ENCODE measurements at regions not wholly inside any gene's neighbourhood (a gene's known extent, or its start where the extent isn't known, plus 50 kb on each side); places are given as distances from the start of the nearest gene placed in this dataset.

DNA sequence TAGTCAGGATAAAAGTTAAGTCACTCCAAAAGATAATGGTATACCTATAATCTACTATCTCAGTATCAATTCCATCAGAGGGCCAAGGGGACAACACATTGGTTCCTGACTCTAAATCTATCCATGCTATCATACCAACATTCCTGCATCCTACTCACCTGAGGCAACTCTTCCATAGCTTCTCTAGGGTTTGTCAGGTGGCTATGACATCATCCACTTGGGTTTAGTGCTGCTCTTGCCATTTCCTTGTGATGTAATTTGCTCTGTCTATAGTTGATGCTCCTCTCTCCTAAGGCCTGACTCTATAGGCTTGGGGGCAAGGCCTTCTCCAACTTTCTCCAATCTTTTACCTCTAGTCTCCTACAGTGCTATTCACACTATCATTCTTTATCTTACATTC, 139.9 kb upstream of the FSHR start:
- H3K4me3 Mint-ChIP-seq, result no peak overlapping the region
- no peaks in the 10 kb centered on the region for H3K27me3 Mint-ChIP-seq
- no peak overlapping the region for H3K27ac Mint-ChIP-seq

DNA sequence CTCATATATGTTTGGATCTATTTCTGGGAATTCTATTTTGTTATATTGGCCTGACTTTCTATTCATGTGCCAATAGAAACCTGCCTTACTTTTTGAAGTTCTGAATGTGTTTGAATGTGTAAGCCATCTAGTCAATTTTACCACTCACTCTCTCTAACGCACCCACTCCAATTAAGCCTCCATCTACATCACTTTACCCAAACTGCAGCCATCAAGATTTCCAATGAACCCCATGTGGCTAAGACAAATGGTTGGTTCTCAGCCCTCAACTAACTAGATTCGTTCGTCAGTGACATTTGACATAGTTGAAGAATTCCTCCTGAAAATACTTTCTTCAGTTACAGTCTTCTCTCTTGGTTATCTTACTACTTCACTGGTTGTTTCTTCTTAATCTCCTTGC, 137.3 kb upstream of the FSHR start:
- Mint-ChIP-seq H3K9me3 (peaks cover 9 to 11% of the 10 kb centered on the region in 2 donors), H3K27ac (no peak overlapping the region), H3K4me1 (no peaks in the 10 kb centered on the region), H3K27me3 (no peaks in the 10 kb centered on the region), H3K4me3 (no peak overlapping the region)
- DNase-seq (no peak), ATAC-seq (no peak)

More for the DNA sequence above, 139.9 kb upstream of the FSHR start:
- Mint-ChIP-seq H3K4me1 (no peaks in the 10 kb centered on the region), H3K9me3 (peaks cover 10 to 12% of the 10 kb centered on the region in 2 donors)
- DNase-seq (no peak), ATAC-seq (no peak)

DNA sequence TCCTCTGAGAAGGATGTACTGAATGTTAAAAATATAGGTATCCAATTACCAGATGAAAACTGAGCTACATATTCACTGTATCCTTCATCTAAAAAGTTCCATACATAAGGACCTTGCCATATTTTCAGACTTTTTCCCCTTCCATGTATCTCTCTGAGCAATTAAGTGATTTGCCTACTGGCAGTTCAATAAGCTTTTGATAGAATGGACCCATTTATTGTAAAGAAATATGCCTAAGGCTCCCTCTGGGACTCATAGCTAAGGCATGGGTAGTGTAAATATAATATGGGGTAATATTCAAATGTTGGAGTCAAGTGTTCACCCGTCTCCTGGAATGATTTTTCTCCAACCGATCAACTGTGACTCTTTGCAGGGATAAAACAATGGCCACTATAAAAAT, 135.4 kb upstream of the FSHR start:
- no peak for DNase-seq
- Mint-ChIP-seq H3K4me3 (no peak overlapping the region), H3K4me1 (no peaks in the 10 kb centered on the region), H3K27ac (no peak overlapping the region), H3K27me3 (no peaks in the 10 kb centered on the region), H3K9me3 (peaks cover 11 to 19% of the 10 kb centered on the region in 2 donors)
- ATAC-seq, result no peak

DNA sequence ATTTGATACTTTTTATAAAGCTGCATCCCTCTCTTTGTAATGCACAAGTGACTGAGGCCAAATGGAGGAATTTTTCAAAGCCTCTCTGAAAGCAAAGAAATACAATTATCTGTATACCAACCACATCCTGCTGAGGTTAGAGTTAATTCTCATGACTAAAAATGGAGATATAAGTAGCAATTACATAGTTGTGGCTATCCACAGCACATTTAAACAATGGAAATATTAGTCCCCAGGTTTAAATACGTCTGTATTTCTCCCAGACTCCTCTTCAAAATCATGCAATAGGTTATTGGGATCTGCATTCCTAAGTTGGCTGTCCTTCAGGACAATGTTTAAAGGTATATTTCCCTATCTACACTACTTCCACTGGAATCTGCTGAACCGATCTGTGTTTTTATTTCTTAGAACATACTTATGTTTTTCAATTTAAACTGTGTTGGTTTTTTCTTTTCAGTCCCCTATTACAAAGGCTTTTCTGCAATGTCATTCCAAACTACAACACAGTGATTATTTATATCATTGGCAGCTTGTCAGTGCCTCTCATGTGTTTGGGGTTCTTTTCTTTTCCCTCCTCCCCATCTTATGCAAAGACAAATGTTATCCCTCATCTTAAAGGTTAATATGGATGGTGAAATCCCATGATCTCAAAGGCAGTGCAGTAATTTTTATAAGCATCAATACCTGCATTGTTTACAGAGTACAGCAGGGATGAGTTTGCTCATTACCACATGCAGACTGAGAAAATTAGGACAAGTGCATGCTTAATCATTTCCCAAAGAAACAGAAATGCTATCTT, 134.8 kb upstream of the FSHR start:
- H3K4me1 Mint-ChIP-seq, result no peaks in the 10 kb centered on the region
- H3K27me3 Mint-ChIP-seq, result no peaks in the 10 kb centered on the region
- H3K9me3 Mint-ChIP-seq, result peaks cover 11 to 19% of the 10 kb centered on the region in 2 donors
- no peak overlapping the region for H3K27ac Mint-ChIP-seq
- H3K4me3 Mint-ChIP-seq, result no peak overlapping the region
- no peak for DNase-seq
- no peak for ATAC-seq

DNA sequence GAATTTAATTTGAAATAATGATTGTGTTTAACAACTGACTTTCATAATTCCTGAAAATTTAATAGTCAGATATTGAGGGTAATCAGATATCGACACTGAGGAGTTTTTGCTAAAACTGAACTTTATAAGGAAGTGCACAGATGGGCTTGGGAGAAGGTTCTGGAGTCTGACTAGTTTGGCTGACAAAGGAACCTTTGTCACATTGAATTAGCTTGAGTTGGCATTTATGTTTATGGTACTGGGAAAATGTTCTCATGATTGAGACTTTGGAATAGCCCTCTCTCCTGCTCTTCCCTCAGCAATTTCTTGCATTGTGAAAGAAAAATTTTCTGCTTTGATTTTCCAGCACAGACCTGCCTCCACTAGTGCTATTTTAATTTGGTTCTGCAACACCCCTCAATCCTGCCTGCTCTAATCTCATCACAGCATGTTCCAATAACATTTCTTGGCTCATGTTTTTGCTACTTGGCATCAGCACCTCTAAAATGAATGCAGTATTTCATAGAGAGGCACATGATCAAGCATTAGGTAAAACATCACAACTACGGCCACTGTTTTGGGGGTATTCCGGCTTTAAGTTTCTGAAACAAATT, 133.9 kb upstream of the FSHR start:
- no peak overlapping the region for H3K27ac Mint-ChIP-seq
- ATAC-seq, result no peak
- peaks cover 11 to 19% of the 10 kb centered on the region in 2 donors for H3K9me3 Mint-ChIP-seq
- H3K27me3 Mint-ChIP-seq, result no peaks in the 10 kb centered on the region
- H3K4me1 Mint-ChIP-seq, result no peaks in the 10 kb centered on the region
- no peak for DNase-seq
- H3K4me3 Mint-ChIP-seq, result no peak overlapping the region

DNA sequence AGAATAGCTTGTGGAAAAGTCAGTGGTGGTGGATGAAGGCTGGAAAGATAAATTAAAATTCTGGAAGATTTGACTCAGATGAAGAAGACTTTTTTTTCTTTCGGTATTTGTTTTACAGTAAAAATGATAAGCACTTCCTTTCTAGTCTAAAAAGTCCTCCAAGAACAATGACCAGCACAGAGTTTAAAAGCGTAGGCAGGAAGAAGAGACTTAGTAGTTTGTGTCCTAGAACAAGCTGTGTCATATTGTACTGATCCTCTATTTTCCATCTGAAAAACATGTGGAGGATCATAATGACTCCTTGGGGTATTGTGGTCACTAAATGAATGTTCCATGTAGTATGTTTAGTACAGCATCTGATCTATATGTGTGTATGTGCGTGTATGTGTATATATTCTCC, 132.4 kb upstream of the FSHR start:
- ATAC-seq, result no peak
- no peak for DNase-seq
- no peak overlapping the region for H3K4me3 Mint-ChIP-seq
- H3K27ac Mint-ChIP-seq, result no peak overlapping the region
- peaks cover 3 to 16% of the 10 kb centered on the region in 2 donors for H3K9me3 Mint-ChIP-seq
- no peaks in the 10 kb centered on the region for H3K4me1 Mint-ChIP-seq
- no peaks in the 10 kb centered on the region for H3K27me3 Mint-ChIP-seq

DNA sequence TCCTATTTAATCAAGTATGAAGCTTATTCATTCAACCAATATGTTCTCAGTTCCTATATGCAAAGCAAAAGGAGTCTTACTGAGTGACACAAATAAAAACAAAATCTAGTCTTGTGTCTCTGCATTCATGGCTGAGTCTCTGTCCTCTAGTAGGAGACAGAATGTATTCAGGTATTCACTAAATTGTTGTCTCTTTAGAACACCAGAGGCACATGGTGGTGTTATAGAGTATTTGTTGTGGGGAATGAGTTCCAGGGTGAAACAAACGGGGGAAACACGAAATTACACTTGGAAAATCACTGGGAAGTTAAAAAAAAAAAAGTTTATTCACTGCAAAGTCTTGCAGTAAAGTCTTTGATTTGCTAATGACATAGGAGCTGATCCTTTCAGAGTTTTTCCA, 131.7 kb upstream of the FSHR start:
- Mint-ChIP-seq H3K4me1 (no peaks in the 10 kb centered on the region), H3K9me3 (peaks cover 0 to 15% of the 10 kb centered on the region in 2 donors), H3K4me3 (no peak overlapping the region), H3K27ac (no peak overlapping the region), H3K27me3 (no peaks in the 10 kb centered on the region)
- ATAC-seq (no peak), DNase-seq (no peak)

DNA sequence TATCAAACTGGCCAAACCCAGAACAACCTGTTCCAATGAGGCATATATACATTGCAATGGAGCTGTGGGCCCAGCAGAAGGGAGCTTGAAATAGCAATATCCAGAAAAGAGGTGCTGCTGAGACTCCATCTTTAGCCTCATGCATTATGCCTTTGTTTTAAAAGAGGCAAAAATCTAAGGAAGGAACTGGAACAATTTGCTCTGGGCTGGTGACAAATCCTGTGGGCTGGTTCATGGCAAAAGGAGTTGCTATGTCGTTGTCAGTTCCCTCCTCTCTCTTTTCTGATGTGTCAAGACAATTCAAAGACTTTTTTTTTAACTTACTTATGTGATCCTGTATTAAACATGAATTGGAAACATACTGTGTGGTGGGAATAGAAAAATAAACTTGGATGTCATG, 124.2 kb upstream of the FSHR start:
- Mint-ChIP-seq H3K4me1 (no peaks in the 10 kb centered on the region), H3K27me3 (no peaks in the 10 kb centered on the region), H3K4me3 (no peak overlapping the region), H3K27ac (no peak overlapping the region), H3K9me3 (peaks cover 8 to 16% of the 10 kb centered on the region in 2 donors)
- DNase-seq (no peak), ATAC-seq (no peak)

DNA sequence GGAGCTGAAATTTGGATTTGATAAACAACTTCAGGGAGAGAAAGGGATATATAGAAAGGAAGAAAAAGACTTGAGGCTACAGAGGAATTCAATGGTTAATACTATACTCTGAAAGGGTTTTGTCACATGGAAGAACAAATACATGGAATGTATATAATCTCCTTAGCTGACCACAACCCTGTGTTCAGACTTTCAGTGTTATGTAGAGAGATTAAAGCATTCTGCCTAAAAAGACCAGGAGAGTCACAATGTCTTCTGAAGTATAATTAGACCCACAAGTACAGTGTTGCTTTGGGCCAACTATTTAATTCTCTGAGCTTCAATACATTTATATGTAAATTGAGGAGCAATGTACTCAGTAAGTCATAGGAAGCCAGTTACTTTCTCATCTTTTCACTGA, 123.8 kb upstream of the FSHR start:
- H3K9me3 Mint-ChIP-seq, result peaks cover 8 to 15% of the 10 kb centered on the region in 2 donors
- DNase-seq (no peak), ATAC-seq (no peak)
- no peaks in the 10 kb centered on the region for H3K27me3 Mint-ChIP-seq
- H3K4me3 Mint-ChIP-seq, result no peak overlapping the region
- H3K4me1 Mint-ChIP-seq, result no peaks in the 10 kb centered on the region
- H3K27ac Mint-ChIP-seq, result no peak overlapping the region

DNA sequence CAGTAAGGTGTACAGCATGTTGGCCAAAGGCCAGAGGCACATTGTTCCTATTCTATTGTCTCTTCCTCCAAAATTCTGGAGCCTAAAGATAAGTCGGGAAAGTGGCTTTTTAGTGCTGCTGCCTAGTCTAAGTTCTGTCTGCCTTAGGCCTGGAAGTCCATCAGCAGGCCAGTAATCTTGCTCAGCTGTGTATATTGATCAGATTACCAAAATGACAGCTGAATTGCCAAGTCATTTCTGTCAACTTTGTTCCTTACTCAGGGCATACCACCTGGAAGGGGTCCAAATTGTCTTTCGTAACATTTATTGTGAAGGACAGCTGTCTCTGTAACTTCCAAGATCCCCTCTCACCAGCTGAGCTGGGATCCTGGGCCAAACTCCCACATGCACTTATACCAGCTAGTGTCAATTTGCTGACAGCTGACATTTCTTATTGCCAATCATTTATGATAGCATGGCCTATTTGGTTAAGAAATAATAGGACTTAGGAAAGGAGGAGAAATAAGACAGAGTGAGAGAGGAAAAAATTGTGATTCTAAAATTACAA, 116.8 kb upstream of the FSHR start:
- no peak for ATAC-seq
- no peak for DNase-seq
- H3K4me1 Mint-ChIP-seq, result no peaks in the 10 kb centered on the region
- H3K27me3 Mint-ChIP-seq, result no peaks in the 10 kb centered on the region
- no peaks in the 10 kb centered on the region for H3K9me3 Mint-ChIP-seq
- no peak overlapping the region for H3K4me3 Mint-ChIP-seq
- H3K27ac Mint-ChIP-seq, result no peak overlapping the region

DNA sequence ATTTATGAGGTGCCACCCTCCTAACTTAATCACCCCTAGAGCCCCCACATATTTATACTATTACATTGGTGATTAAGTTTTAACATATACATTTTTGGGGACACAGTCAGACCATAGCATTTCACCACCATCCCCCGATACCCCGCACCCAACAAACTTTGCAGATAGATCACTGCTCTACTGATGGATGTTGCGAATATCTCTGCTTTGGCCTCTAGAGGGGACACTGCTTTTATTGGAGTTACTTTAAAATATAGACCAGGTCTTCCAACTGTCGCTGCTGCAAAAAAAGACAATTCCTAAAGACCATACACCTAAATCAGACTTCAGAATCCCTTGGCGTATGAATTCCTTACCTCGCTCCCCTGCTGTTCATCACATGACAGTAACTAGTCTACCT, 115.8 kb upstream of the FSHR start:
- no peak for ATAC-seq
- no peaks in the 10 kb centered on the region for H3K9me3 Mint-ChIP-seq
- no peaks in the 10 kb centered on the region for H3K27me3 Mint-ChIP-seq

DNA sequence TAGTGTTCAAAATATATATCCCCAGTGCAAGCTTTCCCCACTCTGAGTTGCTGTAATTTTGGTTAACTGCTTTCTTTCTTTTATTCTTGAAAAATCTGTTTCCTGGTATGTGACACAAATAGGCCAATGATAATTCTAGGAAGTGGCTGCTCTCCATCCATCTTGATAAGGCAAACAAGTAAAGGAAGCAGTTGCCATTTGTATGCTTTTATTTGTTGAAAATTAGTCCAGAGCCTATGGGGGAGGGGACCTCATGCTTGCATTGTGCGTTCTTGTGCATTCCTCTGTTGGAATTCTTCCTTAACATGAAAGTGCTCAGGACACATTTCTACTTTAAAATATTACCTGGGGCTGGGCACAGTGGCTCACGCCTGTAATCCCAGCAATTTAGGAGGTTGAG, 111.2 kb upstream of the FSHR start:
- Mint-ChIP-seq H3K4me1 (no peaks in the 10 kb centered on the region), H3K27me3 (peaks cover 5% of the 10 kb centered on the region), H3K27ac (no peak overlapping the region), H3K9me3 (peaks cover 0 to 7% of the 10 kb centered on the region in 2 donors), H3K4me3 (no peak overlapping the region)
- no peak for ATAC-seq
- DNase-seq, result no peak

More for the DNA sequence above, 115.8 kb upstream of the FSHR start:
- H3K4me1 Mint-ChIP-seq, result no peaks in the 10 kb centered on the region
- H3K27ac Mint-ChIP-seq, result no peak overlapping the region
- no peak for DNase-seq
- H3K4me3 Mint-ChIP-seq, result no peak overlapping the region

DNA sequence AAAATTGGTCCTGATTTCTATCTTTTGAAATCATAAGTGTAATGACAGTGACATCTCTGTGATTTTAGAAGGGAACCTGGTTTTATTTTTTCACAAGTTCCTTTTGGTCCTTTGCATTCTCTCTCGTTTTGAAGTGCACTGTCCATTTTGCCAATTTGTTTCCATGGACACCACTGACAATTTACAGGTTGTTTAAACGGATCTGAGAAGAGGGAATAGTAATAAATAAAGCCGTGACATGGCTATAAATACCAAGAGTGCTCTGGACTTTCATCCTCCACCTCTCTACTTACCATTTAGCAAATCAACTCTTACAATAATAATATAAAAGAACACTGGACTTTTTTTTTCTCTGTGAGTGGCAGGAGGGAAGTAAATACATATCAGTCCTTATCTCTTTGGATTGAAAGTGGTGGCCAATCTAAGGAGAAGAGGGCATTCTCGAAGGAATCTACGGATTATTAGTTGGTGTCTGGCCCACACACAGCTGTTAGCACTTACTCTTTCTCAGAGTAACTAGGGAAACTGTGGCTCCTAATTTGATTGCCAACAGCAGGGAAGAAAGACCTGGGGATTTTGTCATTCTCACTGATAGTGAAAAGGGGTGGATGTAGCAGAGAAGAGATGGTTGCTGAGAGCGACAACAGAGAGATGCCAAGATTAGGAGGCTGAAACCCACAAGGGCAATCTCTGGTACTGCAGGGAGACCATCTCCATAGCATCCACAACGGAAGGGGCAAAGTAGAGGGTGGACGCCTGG, 108.7 kb upstream of the FSHR start:
- DNase-seq (no peak), ATAC-seq (no peak)
- Mint-ChIP-seq H3K27me3 (peaks cover 5% of the 10 kb centered on the region), H3K4me3 (no peak overlapping the region), H3K27ac (no peak overlapping the region), H3K9me3 (peaks cover 0 to 7% of the 10 kb centered on the region in 2 donors), H3K4me1 (no peaks in the 10 kb centered on the region)

DNA sequence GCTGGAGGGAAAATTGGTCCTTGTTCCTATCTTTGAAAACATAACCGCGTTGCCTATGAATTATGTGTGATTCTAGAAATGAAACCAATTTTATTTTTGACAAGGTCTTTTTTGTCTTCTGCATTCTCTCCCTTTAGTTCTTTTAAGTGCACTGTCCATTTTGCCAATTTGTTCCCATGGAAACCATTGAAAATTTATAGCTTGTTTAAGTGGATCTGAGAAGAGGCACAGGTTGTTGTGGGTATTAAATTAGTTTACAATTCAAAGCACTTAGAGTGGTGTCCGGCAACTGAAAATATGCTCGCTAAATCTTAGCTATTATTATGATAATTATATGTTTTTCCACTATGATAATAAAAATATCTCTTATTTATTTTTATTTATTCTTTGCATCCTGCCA, 107.5 kb upstream of the FSHR start:
- ATAC-seq, result no peak
- no peak overlapping the region for H3K27ac Mint-ChIP-seq
- H3K4me3 Mint-ChIP-seq, result no peak overlapping the region
- no peaks in the 10 kb centered on the region for H3K4me1 Mint-ChIP-seq
- peaks cover 0 to 7% of the 10 kb centered on the region in 2 donors for H3K9me3 Mint-ChIP-seq
- DNase-seq, result no peak
- peaks cover 5% of the 10 kb centered on the region for H3K27me3 Mint-ChIP-seq

DNA sequence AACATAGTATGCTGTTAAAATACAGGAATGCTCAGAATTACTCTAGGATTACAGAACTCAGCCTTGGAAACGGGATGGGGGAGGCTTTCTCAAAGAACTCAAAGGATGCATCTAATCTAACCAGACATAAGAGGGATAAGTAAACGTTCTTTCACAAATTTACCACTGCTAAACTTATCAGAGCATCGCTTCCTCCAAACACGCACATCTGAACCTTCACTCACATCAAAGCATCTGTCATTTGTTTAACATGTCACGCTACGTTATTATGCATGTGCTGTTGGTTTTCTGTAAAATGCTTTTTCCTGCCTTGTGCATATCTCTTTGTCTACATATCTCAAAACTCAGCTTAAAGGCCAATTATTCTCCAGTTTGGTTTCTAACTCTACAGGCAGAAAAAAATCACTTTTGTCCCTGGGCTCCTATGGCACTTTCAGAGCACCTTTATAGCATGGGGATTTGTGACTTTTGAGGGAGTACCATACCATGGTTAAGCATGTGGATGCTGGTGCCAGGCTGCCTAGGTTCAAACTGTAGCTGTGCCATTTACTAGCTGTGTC, 106.7 kb upstream of the FSHR start:
- H3K27ac Mint-ChIP-seq, result no peak overlapping the region
- no peaks in the 10 kb centered on the region for H3K4me1 Mint-ChIP-seq
- no peak overlapping the region for H3K4me3 Mint-ChIP-seq
- peaks cover 5% of the 10 kb centered on the region for H3K27me3 Mint-ChIP-seq
- H3K9me3 Mint-ChIP-seq, result peaks cover 0 to 7% of the 10 kb centered on the region in 2 donors
- ATAC-seq (no peak), DNase-seq (no peak)

Measured in stimulated activated naive CD8-positive, alpha-beta T cell treated with anti-CD3 and anti-CD28 coated beads, Interleukin-15, amount 100 ng/mL, for 72 hours (primary cell).